GM12878 (cell line): ENCODE measurements at regions not wholly inside any gene's neighbourhood (a gene's known extent, or its start where the extent isn't known, plus 50 kb on each side); places are given as distances from the start of the nearest gene placed in this dataset.

Source experiments
- ATAC-seq: fragments of 200-7000 bp; cut with Tn5 transposase; 3 replicates; pipeline ENCODE4 v1.9.1; 2020; ENCODE audit warnings: mild to moderate bottlenecking, moderate library complexity
- BruUV-seq: library from RNA; stranded (reverse); fragments of 400-500 nt; replicated peaks from 2 replicates; lab custom pipeline; 2021; lab: Mats Ljungman, UMichigan
- CTCF ChIA-PET: fragments of 300-600 bp; sonication (Branson Sonifier 250); formaldehyde crosslinking; extraction: SDS; loops from one replicate; lab custom pipeline; 2021; ENCODE audit warnings: inconsistent platforms; lab: Yijun Ruan, JAX
- POLR2A ChIA-PET: fragments of 350-600 bp; formaldehyde crosslinking; extraction: SDS; loops from one replicate; lab custom pipeline; 2021; ENCODE audit warnings: inconsistent platforms; lab: Charles Lee
- RAD21 ChIA-PET: fragments of 300-600 bp; sonication (Branson Sonifier 250); formaldehyde crosslinking; loops from one replicate; lab custom pipeline; 2023; ENCODE audit warnings: antibody characterized with exemption; ENCODE audit not compliant: unreplicated experiment; lab: Charles Lee
- SMC1A ChIA-PET: fragments of 300-600 bp; sonication (Branson Sonifier 250); formaldehyde crosslinking; loops from one replicate; lab custom pipeline; 2023; ENCODE audit not compliant: unreplicated experiment, uncharacterized antibody; lab: Charles Lee
- DNase-seq: peaks from one replicate; pipeline ENCODE4 v3.0.0-alpha.2; 2011; ENCODE audit warnings: low read depth, low spot score
- FAIRE-seq: peaks from 3 replicates; lab custom pipeline; 2011; peaks lifted over from hg19 to GRCh38; lab: Jason Lieb, UNC
- H2AFZ ChIP-seq: 2 replicates; pipeline ENCODE4 v1.6.0; 2011; ENCODE audit warnings: low read depth, low read length, control low read depth; ENCODE audit not compliant: control insufficient read depth
- H3K27ac ChIP-seq: 2 replicates; pipeline ENCODE4 v1.5.1; 2011; ENCODE audit warnings: control low read depth; ENCODE audit not compliant: control insufficient read depth, insufficient read depth
- H3K27me3 ChIP-seq, 2 experiments: replicated peaks in 1 of 2; 2 replicates each; pipeline versions ENCODE4 v1.6.0 to v1.6.1; 2011; ENCODE audit warnings: low read length in 1 of 2; ENCODE audit not compliant: control insufficient read depth in 2 of 2, insufficient read depth in 2 of 2
- H3K36me3 ChIP-seq, 2 experiments: 2 replicates each; pipeline ENCODE4 v1.5.1; 2011; ENCODE audit warnings: low read length in 1 of 2; ENCODE audit not compliant: control insufficient read depth in 2 of 2, insufficient read depth in 2 of 2
- H3K4me1 ChIP-seq: 2 replicates; pipeline ENCODE4 v1.6.1; 2011; ENCODE audit warnings: mild to moderate bottlenecking, low read length, moderate library complexity, mixed read lengths; ENCODE audit not compliant: control insufficient read depth, insufficient read depth
- H3K4me2 ChIP-seq: 2 replicates; pipeline ENCODE4 v1.6.0; 2011; ENCODE audit warnings: control low read depth; ENCODE audit not compliant: control insufficient read depth, insufficient read depth
- H3K4me3 ChIP-seq: fragments of 200-600 bp; sonication (generic); 2 replicates; pipeline ENCODE4 v1.5.1; 2016
- H3K79me2 ChIP-seq: 2 replicates; pipeline ENCODE4 v1.6.0; 2011; ENCODE audit warnings: low read length; ENCODE audit not compliant: control insufficient read depth, insufficient read depth
- H3K9ac ChIP-seq: 2 replicates; pipeline ENCODE4 v1.8.0; 2011; ENCODE audit warnings: low read length, control low read depth, mixed read lengths; ENCODE audit not compliant: control insufficient read depth, insufficient read depth
- H3K9me3 ChIP-seq: replicated peaks from 3 replicates; pipeline ENCODE4 v1.5.1; 2011; ENCODE audit warnings: mild to moderate bottlenecking, low read length; ENCODE audit not compliant: control insufficient read depth, insufficient read depth
- H4K20me1 ChIP-seq: 2 replicates; pipeline ENCODE4 v1.6.0; 2011; ENCODE audit not compliant: control insufficient read depth, insufficient read depth
- ASH2L ChIP-seq: fragments of 300-600, 200-600 bp; sonication (generic); IDR thresholded peaks from 2 replicates; pipeline ENCODE4 v1.6.1; 2017; ENCODE audit warnings: low read depth, mild to moderate bottlenecking, borderline replicate concordance
- CBX5 ChIP-seq: sonication (generic); IDR thresholded peaks from 2 replicates; pipeline ENCODE4 v1.6.1; 2016; ENCODE audit warnings: low read depth, moderate library complexity, mild to moderate bottlenecking, inconsistent platforms
- WGBS: methylation state at CpG from one replicate; pipeline ENCODE4 v1.1.6; 2016; ENCODE audit warnings: low lambda C conversion rate; ENCODE audit not compliant: insufficient replicate concordance, insufficient coverage; ENCODE audit errors: missing lambda C conversion rate; 5-methylcytosine and 5-hydroxymethylcytosine counted together
- in situ Hi-C: fragments of 300-500 bp; cut with MboI; formaldehyde crosslinking; loops from 9 replicates; pipeline ENCODE4 v1.14.3; 2018; ENCODE audit warnings: mixed read lengths
- intact Hi-C: fragments of 100-400 bp; cut with micrococcal nuclease; formaldehyde crosslinking; loops from one replicate; pipeline ENCODE4 v1.14.2; 2022; ENCODE audit not compliant: unreplicated experiment

DNA sequence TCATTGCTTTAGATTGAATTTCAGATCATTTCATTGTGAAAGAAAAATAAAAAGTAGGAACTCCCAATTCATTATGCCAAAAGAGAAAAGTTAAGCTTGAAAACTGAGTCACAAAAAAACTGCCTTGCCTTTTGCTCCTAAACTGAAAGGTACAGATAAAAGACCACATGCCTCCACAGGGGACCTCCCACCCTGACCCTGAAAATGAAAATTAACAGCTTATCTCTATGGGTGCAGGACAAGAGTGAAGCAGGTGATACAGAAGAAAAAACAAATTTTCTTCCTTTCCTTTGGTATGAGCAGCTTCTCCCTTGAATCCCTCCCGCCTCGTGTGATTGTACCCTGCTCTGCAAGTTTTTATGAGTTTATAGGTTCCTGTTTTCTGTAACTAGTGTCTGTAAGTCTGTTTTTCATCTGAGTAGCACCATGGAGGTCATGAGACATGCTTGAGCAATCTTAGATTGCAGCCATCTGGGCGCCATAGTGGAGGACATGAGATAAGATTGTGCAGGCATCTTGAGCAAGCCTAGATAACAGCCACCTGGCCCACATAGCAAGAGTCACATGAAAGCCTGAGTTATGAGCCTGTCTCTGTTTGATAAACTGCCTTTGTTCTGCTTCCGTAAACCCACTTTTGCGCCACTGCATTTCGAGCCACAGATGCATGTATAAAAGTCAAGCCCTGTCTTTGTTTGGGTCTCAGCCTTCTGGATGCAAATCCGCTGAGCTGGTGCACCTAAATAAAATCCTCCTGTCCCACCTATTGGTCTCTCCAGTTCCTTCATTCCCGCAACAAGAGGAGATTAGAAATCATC is 56.2 kb upstream of the DYNC1I2 start:
- H3K9me3 ChIP-seq: no peaks in the 10 kb centered on the region; the same call in 1 of the 3 replicates
- in situ Hi-C loops (no loop called here), intact Hi-C loops (no loop called here)
- no peaks in the 10 kb centered on the region for H4K20me1 ChIP-seq
- no peaks in the 10 kb centered on the region for H3K36me3 ChIP-seq
- H3K4me2 ChIP-seq: no peak overlapping the region
- no TSS peak for BruUV-seq
- H3K4me1 ChIP-seq: no peaks in the 10 kb centered on the region
- H2AFZ ChIP-seq: no peak overlapping the region
- H3K27me3 ChIP-seq: no peaks in the 10 kb centered on the region
- FAIRE-seq: no peak
- no peak overlapping the region for H3K27ac ChIP-seq
- ChIA-PET CTCF (interaction anchor here (1.3 kb wide), 1 partner anchor 32 kb away, joined by 3 read pairs; no protein-coding TSS in a partner anchor), RAD21 (no interaction called here), SMC1A (no interaction called here), POLR2A (no interaction called here)
- ATAC-seq: no peak
- no peak overlapping the region for H3K9ac ChIP-seq
- 64% methylated on average over 8 of the region's 8 CpGs for WGBS
- H3K79me2 ChIP-seq: no peaks in the 10 kb centered on the region
- no peak overlapping the region for H3K4me3 ChIP-seq
- no peak for DNase-seq
- peak; percentile 46; the same call in 1 of the 2 replicates for TF ChIP-seq CBX5
- TF ChIP-seq ASH2L: no peak
